Neural cell (in vitro differentiated cells): ENCODE measurements at regions not wholly inside any gene's neighbourhood (a gene's known extent, or its start where the extent isn't known, plus 50 kb on each side); places are given as distances from the start of the nearest gene placed in this dataset.

Experiments used
- CTCF ChIP-seq: fragments of 450-650 bp; IDR thresholded peaks from 2 replicates; pipeline ENCODE4 v1.5.1; 2014; ENCODE audit warnings: antibody characterized with exemption, mild to moderate bottlenecking, moderate library complexity; ENCODE audit not compliant: poor library complexity, severe bottlenecking
- EP300 ChIP-seq: fragments of 450-650 bp; conservative IDR thresholded peaks from 2 replicates; pipeline ENCODE4 v1.6.1; 2014; ENCODE audit warnings: antibody characterized with exemption, mild to moderate bottlenecking, moderate library complexity; ENCODE audit not compliant: poor library complexity, severe bottlenecking
- EZH2 ChIP-seq: fragments of 200-600, 300-800 bp; shearing (Covaris generic), sonication (generic); IDR thresholded peaks from 2 replicates; pipeline ENCODE4 v1.6.1; 2014; ENCODE audit warnings: antibody characterized with exemption, low read length, borderline replicate concordance, mild to moderate bottlenecking; ENCODE audit not compliant: insufficient read depth, poor library complexity, severe bottlenecking
- POLR2AphosphoS5 ChIP-seq: IDR thresholded peaks from 2 replicates; pipeline ENCODE4 v1.6.1; 2012
- RAD21 ChIP-seq: fragments of 450-650 bp; conservative IDR thresholded peaks from 2 replicates; pipeline ENCODE4 v1.6.1; 2014; ENCODE audit warnings: antibody characterized with exemption, mild to moderate bottlenecking, moderate library complexity
- REST ChIP-seq: IDR thresholded peaks from 2 replicates; pipeline ENCODE4 v1.6.1; 2012; ENCODE audit warnings: borderline replicate concordance
- SMC3 ChIP-seq: fragments of 450-650 bp; conservative IDR thresholded peaks from 2 replicates; pipeline ENCODE4 v1.6.1; 2014; ENCODE audit warnings: antibody characterized with exemption, mild to moderate bottlenecking, moderate library complexity; ENCODE audit not compliant: poor library complexity
- TAF1 ChIP-seq: IDR thresholded peaks from 2 replicates; pipeline ENCODE4 v1.6.1; 2012; ENCODE audit warnings: low read depth

- TF ChIP-seq CTCF: no peak
- TF ChIP-seq REST: no peak
- TF ChIP-seq EP300: no peak
- no peak for TF ChIP-seq POLR2AphosphoS5
- TF ChIP-seq EZH2: no peak
- TF ChIP-seq RAD21: no peak
- TF ChIP-seq SMC3: no peak
- no peak for TF ChIP-seq TAF1
Measured at GRCh38 chr7:13333371-13333770, 645.9 kb downstream of the ARL4A start.
